IPS-11a (cell line): ENCODE measurements at regions not wholly inside any gene's neighbourhood (a gene's known extent, or its start where the extent isn't known, plus 50 kb on each side); places are given as distances from the start of the nearest gene placed in this dataset.

Experiments
- H3K4me3 ChIP-seq: one replicate; pipeline ENCODE4 v1.5.1; 2013; ENCODE audit warnings: low read depth, low read length, control low read depth

DNA sequence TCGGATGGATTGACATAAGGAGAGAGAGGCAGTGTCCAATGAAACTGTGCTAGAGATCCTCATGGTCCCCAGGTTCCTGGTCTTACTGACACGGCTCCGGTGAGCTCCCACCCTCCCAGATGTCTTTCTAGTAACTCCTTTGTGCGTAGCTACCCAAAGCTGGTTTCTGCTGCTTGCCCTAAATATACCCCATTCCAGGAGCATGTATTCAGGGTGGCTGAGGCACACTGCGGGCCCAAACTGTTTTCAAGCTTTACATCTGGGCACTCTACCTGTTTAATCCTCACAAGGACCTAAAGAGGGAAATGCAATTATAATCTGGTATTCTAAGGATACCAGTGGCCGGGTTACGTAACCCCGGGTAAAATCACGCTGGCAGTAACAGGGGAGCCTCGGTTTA, 161.2 kb upstream of the NSMCE3 start:
- no peak overlapping the region for H3K4me3 ChIP-seq

DNA sequence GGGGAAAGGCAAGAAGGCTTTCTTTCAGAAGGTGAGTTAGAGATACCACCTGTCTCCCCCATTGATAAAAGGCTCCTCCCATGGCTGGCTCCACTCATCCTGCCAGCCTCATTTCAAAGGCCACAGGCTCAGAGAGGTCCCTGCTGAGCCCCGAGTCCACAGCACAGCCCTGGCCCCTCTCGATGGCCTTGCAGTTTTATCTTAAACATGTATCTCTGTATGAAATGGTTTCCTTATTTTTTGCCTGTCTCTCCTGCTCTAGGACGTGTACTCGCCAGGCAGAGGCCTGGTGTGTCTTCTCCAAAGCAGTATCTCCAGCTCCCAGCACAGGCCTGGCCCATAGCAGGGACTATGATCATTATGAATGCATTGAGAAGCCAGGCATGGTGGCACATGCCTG, 160.5 kb upstream of the NSMCE3 start:
- no peak overlapping the region for H3K4me3 ChIP-seq

DNA sequence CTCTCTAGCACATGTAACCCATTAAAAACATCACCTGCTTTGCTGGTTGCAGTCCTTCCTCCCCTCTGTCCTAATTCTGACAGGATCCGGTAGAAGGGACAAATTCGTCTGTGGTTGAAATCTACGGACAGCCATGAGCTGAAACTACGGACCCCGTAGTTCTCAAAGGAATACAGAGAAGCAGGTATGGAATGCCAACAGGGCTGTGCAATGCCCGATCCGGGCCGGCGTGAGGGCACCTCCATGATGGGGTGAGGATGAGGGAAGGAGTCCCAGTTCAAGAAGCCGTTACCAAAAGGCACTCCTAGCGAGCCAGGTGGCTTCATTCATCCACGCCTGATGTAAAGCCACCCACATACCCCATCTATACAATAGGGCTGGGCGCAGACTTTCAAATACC, 160.0 kb upstream of the NSMCE3 start:
- H3K4me3 ChIP-seq, result no peak overlapping the region

DNA sequence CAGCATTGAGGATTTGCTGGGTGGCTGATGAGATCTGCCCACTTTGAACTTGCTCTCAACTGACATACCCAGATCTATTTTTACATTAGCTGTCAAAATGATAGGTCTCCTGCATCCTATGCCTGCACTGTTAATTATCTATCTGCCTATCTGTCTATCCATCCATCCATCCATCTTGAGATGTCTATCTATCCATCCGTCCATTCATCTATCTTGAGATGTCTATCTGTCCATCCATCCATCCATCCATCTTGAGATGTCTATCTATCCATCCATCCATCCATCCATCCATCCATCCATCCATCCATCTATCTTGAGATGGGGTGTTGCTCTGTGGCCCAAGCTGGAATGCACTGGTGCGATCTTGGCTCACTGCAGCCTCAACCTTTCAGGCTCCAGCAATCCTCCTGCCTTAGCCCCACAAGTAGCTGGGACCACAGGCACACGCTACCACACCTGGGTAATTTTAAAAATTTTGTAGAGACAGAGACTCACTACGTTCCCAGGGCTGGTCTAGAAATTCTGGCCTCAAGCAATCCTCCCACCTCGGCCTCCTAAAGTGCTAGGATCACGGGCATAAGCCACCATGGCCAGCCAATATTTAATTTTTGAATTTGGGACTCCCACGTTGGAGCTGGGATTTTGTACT, 159.4 kb upstream of the NSMCE3 start:
- no peak overlapping the region for H3K4me3 ChIP-seq

DNA sequence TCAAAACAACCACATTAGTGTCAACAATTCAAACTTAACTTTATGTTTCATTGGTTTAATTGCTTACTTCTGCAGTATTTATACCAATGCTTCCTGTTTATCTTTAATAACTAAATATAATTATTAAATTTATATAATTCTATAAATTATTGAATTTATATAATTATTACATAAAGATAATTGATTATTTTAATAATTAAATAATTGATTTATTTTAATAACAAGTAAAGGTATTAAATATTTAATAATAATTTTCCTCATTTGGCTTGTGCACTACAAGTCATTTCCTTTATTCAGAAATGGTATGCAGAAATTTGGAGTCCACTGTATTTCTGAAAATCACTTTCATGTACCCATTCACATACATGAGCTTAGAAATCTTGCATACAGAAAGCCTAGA, 156.2 kb upstream of the NSMCE3 start:
- H3K4me3 ChIP-seq, result no peak overlapping the region

DNA sequence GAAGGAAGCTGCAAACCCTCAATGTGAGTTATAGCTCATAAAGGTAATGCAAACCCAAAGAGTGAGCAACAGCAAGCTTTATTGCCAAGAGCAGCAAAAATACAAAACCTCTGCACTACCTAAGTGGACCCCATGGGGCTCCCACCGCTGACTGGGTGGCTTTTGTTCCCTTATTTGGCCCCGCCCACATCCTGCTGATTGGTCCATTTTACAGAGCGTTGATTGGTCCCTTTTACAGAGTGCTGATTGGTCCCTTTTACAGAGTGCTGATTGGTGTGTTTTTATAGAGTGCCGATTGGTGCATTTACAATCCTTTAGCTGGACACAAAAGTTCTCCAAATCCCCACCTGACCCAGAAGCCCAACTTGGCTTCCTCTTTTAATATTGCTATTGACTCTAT, 154.5 kb upstream of the NSMCE3 start:
- H3K4me3 ChIP-seq, result no peak overlapping the region

DNA sequence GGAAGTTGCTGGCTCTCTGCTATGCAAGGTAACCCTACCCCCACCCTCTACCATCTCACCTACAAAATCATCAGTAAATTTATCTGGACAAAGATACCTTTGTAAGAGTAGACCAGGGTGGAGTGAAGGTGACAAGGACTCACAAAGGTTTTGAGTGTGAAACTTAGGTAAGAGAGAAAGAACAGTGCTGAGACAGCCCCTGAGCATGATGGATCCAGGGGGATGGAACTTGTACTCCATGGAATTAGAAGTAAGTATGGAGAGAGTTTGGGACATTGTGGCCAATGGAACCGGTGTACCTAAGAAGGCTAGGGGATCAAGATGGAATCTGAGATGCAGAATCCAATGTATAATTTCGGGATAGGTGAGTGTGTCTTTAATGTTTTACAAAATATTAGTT, 153.0 kb upstream of the NSMCE3 start:
- no peak overlapping the region for H3K4me3 ChIP-seq

DNA sequence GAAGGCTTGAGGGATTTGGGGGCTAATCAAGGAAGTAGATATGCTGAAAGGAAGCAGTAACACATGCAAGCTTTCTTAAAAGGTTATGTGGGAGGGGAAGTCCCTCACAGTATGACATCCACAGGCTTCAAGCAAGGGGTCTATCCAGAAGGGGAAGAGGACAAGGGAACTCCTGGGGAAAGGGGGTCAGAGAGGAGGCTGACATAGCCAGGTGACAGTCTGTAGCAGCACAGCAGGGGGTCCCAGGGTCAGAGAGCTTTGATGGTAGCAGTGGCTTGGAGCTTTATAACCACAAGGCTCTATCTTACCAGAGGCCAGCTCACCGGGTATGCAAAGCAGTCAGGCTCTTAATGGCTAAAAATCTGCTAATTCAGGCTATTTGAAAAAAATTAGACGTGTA, 150.6 kb upstream of the NSMCE3 start:
- H3K4me3 ChIP-seq, result no peak overlapping the region

DNA sequence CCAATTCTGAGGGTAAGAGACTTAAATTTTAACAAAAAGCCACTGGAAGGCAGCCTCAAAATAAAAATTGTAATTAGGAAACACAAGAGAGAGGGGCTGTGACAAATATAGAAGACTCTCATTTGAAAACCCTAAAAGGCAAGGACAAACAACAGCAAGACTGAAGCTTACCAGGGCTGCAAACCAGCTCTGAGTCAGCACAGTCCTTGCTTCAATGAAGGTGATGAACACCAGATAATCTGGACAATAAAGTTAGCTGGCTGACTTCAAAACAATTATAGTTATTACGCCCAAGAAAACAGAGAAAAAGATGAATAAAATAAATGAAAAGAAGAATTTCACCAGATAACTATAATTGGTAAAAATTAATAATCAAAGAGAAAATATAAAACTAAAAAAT, 149.3 kb upstream of the NSMCE3 start:
- H3K4me3 ChIP-seq, result no peak overlapping the region

DNA sequence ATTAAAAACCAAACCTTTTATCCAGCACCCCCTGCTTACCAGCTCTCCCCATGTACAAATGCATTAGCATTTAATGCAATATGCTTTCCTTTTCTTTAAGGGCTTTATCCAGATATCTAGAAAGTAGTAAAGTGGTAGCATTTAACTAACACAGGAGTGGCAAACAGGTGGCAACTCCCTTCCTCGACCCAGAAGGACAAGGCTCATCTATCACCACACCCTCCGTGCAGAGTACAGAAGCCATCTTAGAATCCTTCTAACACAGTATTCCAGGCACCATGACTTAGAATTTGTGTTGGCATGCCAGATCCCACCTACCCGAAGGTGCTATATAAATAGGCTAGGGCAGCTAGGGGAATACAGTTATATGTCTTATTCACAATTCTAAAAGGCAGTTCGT, 148.6 kb upstream of the NSMCE3 start:
- no peak overlapping the region for H3K4me3 ChIP-seq

DNA sequence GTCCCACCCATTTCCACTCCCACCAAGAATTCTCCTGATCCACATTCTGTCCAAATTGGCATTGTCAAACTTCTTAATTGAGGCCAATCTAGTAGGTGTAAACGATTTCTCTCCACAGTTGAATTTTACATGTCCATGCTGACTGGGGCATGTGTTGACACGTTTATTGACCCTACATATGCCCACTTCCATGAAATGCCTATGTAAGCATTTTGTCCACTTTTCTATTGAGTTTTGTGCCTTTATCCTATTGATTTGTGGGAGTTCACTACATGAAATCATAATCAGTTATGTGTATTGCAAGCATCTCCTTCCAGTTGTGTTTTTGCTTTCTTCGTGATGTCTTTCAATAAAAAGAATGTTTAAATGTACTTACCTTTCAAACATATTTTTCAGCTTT, 141.7 kb upstream of the NSMCE3 start:
- H3K4me3 ChIP-seq, result no peak overlapping the region

DNA sequence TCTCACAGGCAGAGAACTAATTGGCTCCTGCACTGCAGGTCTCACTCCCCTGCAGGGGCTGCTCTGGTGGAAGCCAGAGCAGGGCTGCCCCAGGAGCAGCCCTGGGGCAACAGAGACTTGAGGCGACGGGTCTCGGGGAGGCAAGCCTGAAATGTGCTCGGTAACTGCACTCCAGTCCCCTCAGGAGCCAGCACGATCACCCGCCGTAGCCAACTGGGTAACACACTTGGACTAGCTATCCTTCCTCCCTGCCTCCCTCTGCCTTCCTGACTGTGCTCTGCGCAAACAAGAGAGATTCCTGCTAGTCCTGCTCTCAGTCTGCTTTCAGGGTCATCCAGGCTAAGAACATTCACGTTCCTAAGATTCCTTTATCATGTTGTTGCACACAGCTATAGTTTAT, 140.7 kb upstream of the NSMCE3 start:
- H3K4me3 ChIP-seq, result no peak overlapping the region

DNA sequence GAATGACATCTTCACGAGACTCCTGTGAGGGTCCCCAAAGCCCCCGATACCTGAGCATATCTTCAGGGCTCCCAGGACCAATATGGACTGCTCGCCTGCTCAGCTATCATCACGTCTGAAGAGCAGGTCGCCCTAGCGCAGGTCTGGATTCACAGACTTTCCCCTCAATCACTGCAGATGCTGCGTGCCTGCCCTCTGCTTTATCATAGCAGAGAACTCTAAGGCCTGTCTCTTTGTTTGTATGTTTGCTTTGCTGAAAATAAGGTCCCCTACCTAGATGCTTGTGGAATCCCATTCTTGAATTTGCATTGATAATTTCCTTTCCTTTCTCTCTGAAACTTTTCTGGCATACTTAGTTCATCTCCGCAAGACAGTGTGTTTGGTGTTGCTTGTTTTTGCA, 140.3 kb upstream of the NSMCE3 start:
- H3K4me3 ChIP-seq, result no peak overlapping the region

DNA sequence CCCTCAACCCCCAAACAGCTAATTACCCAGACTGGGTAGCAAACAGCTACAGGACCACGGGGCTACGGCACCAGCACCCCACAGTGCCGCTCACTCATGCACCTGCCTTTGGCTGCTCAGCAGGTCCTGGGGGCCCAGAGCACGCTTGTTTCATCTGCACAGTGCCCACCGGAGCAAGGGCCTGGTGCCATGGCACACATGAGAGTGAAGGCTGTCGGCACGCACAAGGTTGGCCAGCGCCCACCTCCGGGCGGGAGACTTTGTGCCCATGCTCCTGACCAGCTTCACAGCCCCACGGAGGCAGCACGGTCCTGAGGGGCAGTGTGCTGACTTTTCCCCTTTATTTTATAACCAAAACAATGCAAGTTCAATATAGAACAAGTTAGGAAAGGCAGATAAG, 135.9 kb upstream of the NSMCE3 start:
- H3K4me3 ChIP-seq, result no peak overlapping the region

DNA sequence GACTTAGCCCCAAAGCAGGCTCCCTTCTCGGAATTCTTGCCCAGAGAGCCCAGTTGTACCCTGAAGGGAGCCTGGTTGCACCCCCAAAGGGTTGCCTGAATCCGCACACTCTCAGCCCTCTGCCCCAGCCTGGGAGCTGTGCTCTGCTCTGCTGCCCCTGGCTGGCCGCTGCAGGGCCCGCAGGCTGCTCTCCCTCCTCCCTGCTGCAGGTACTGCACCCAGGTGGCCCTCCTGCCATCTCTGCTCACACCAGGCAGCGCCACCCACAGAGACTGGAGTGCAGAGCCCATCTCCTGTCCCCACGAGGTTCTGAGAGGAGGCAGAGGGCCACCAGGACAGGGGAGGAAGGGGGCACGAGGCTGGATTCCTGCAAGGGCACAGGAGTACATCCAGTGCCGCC, 134.2 kb upstream of the NSMCE3 start:
- H3K4me3 ChIP-seq, result no peak overlapping the region

DNA sequence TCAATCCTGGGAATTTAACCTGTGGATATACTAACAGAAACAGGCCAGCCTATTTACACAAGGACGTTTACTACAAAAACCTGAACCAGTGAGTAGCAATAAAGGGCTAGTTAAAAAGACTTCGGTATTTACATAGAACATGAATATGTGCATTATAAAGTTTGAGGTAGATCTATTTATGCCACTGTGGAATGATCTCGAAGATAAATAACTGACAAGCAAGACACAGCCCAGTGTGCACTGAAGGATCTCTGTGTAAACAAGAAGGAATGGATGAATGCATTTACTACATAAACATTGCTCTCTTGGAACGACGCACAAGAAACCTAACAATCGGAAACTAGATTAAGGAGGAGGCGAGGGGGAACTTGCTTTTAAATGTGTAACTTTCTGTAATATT, 132.0 kb upstream of the NSMCE3 start:
- H3K4me3 ChIP-seq, result no peak overlapping the region

DNA sequence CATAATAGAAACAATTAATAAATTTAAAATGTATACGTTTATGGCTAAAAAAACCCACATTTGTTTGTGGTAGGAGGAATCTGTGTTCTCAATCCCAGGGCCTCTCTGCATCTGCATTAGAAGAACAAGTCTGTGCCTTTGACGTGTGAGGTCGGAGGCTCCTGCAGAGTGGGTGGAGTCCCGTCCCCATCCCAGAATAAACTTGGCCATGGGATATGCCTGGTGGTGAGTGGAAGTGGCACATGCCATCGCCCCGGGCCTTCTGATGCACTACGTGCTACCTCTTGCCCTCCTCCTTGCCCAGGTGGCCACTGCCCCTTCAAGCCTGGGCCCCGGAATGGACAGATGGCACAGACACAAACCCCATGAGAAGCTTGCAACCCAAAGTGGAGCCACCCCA, 131.1 kb upstream of the NSMCE3 start:
- H3K4me3 ChIP-seq, result no peak overlapping the region

DNA sequence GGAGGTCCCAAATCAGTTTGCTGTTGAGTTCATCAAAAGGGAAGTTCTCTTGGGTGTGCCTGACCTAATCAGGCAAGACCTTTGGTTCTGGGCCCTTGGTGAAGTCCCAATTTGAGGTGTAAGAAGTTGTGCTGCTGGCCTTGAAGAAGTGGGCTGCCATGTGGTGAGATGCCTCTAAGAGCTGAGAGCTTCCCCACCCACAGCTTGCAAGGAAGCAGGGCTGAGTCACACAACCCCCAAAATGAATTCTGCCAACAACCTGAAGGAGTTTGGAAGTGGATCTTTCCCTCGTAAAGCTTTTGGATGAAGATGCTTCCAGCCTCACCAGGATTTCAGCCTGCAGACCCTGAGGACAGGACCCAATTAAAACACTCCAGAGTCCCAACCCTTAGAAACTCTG, 129.3 kb upstream of the NSMCE3 start:
- H3K4me3 ChIP-seq, result no peak overlapping the region

DNA sequence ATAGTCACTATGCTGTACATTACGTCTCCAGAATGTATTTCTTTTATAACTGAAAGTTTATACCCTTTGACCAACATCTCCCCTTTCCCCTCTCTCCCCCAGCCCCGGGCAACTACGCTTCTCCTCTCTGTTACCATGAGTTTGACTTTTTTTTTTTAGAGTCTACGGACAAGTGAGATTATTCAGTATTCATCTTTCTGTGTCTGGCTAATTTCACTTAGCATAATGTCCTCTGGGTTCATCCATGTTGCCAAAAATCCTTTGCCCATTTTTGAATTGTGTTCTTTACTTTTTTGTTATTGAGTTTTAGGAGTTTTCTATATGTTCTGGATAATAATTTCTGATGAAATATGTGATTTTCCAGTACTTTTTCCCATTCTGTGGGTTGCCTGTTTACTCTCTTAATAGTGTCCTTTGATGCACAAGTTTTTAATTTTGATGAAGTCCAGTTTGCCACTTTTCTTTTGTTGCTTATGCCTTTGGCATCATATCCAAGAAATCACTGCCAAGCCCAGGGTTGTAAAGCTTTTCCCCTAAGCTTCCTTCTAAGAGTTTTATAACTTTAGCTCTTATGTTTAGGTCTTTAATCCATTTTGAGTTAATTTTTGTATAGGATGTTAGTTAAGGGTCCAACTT, 126.7 kb upstream of the NSMCE3 start:
- H3K4me3 ChIP-seq, result no peak overlapping the region

DNA sequence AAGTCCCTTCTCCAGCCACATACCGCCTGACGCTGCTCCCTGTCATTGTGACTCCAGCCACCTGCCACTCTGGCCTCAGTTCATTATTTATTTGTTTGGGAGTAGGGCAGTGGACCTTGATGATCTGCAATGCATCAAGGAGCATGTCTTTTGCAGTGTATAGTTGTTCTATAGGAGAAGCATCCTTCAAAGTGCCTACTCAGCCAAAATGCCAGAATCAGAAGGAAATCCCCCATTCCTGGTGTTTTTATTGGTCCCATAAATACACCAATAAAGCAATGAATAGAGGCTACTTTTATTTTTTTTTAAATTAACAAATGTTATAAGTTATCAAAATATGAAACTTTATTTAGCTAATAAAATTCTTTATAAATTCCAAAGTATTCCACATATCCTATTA, 123.8 kb upstream of the NSMCE3 start:
- no peak overlapping the region for H3K4me3 ChIP-seq

DNA sequence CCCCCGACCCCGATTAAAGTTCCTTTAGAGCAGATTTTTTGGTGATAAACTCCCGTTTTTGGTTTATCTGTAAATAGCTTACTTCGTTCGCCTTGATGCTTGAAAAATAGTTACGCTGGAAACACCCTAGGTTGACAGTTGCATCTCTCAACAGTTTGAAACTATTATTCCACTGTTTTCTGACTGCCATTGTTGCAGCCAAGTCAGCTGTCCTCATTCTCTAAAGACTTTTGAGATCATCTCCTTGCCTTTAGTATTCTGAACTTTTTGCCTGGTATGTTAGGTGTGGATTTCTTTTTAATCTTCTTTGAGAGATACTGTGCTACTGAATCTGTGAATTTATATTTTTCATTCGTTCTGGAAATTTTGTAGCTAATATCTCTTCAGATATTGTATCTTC, 122.7 kb upstream of the NSMCE3 start:
- H3K4me3 ChIP-seq, result no peak overlapping the region

DNA sequence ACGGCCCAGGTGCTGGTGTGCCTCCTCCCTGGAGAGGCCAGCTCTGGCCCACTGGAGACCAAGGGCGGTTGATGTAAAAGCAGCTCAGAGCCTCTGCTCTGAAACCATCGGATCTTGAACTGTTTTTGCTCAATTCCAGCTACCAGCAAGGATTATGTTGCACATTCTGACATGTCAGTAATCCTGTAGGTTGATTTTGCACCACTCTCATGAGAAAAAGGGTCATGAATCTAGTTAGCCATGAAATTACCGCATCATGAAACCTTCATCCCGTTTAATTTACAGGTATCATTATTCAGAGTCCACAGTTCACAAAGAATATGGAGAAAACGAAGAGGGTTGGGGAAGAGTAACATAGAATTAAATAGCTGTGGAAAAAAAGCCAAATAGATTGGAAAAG, 120.4 kb upstream of the NSMCE3 start:
- H3K4me3 ChIP-seq, result no peak overlapping the region

DNA sequence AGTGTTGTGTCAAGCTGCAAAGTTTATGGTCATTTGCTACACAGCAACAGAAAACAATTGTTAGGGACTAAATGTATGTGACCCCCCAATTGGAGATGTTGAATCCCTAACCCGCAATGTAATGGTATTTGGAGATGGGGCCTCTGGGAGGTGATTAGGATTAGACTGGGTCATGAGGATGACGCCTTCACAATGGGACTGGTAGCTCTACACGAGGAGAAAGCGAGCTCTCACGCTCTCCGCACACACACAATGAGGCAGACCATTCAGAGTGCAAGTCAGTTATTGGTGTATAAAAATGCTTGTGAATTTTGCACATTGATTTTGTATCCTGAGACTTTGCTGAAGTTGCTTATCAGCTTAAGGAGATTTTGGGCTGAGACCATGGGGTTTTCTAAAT, 116.9 kb upstream of the NSMCE3 start:
- no peak overlapping the region for H3K4me3 ChIP-seq
